ENCODE measurements at regions not wholly inside any gene's neighbourhood (a gene's known extent, or its start where the extent isn't known, plus 50 kb on each side); places are given as distances from the start of the nearest gene placed in this dataset.

GRCh38 chr15:37619358-37620042 is 314.9 kb upstream of the TMCO5A start:
- Mint-ChIP-seq H3K27me3 (ENCODE audit: low read depth) (peaks cover 3% of the 10 kb centered on the region), H3K36me3 (ENCODE audit: low read depth) (no peaks in the 10 kb centered on the region), H3K4me1 (no peaks in the 10 kb centered on the region), H3K4me3 (no peak overlapping the region), H3K27ac (no peak overlapping the region), H3K9me3 (peaks cover 10% of the 10 kb centered on the region)
- no peak for TF ChIP-seq CTCF (IDR thresholded peaks at IDR 0.05; ENCODE audit: unreplicated experiment in 3 of 3)

- no peaks in the 10 kb centered on the region for H3K4me1 Mint-ChIP-seq
- no peaks in the 10 kb centered on the region for H3K27me3 Mint-ChIP-seq (ENCODE audit: low read depth)
- peaks cover 2% of the 10 kb centered on the region for H3K9me3 Mint-ChIP-seq
- H3K36me3 Mint-ChIP-seq (ENCODE audit: low read depth) = no peaks in the 10 kb centered on the region
- TF ChIP-seq CTCF (IDR thresholded peaks at IDR 0.05; ENCODE audit: unreplicated experiment in 3 of 3) = no peak
- H3K27ac Mint-ChIP-seq = no peak overlapping the region
- no peak overlapping the region for H3K4me3 Mint-ChIP-seq
Measured at GRCh38 chr15:37625576-37625975, 308.9 kb upstream of the TMCO5A start.

GRCh38 chr15:37628507-37628906 is 305.9 kb upstream of the TMCO5A start:
- no peaks in the 10 kb centered on the region for H3K27me3 Mint-ChIP-seq (ENCODE audit: low read depth)
- no peaks in the 10 kb centered on the region for H3K9me3 Mint-ChIP-seq
- H3K4me3 Mint-ChIP-seq = no peak overlapping the region
- H3K36me3 Mint-ChIP-seq (ENCODE audit: low read depth) = no peaks in the 10 kb centered on the region
- no peak for TF ChIP-seq CTCF (IDR thresholded peaks at IDR 0.05; ENCODE audit: unreplicated experiment in 3 of 3)
- no peak overlapping the region for H3K27ac Mint-ChIP-seq
- no peaks in the 10 kb centered on the region for H3K4me1 Mint-ChIP-seq

GRCh38 chr15:37636736-37637135 is 297.7 kb upstream of the TMCO5A start:
- no peak for TF ChIP-seq CTCF (IDR thresholded peaks at IDR 0.05; ENCODE audit: unreplicated experiment in 3 of 3)
- Mint-ChIP-seq H3K27ac (no peak overlapping the region), H3K4me1 (no peaks in the 10 kb centered on the region), H3K4me3 (no peak overlapping the region), H3K27me3 (ENCODE audit: low read depth) (no peaks in the 10 kb centered on the region), H3K36me3 (ENCODE audit: low read depth) (no peaks in the 10 kb centered on the region), H3K9me3 (peaks cover 7% of the 10 kb centered on the region)

- Mint-ChIP-seq H3K4me3 (no peak overlapping the region), H3K27ac (no peak overlapping the region), H3K36me3 (ENCODE audit: low read depth) (no peaks in the 10 kb centered on the region), H3K27me3 (ENCODE audit: low read depth) (no peaks in the 10 kb centered on the region), H3K4me1 (no peaks in the 10 kb centered on the region), H3K9me3 (peaks cover 7% of the 10 kb centered on the region)
- TF ChIP-seq CTCF (IDR thresholded peaks at IDR 0.05; ENCODE audit: unreplicated experiment in 3 of 3) = no peak
Measured at GRCh38 chr15:37638116-37638515, 296.3 kb upstream of the TMCO5A start.

GRCh38 chr15:37638691-37639090 is 295.7 kb upstream of the TMCO5A start:
- Mint-ChIP-seq H3K4me3 (no peak overlapping the region), H3K4me1 (no peaks in the 10 kb centered on the region), H3K27me3 (ENCODE audit: low read depth) (no peaks in the 10 kb centered on the region), H3K27ac (no peak overlapping the region), H3K36me3 (ENCODE audit: low read depth) (no peaks in the 10 kb centered on the region), H3K9me3 (peaks cover 7% of the 10 kb centered on the region)
- no peak for TF ChIP-seq CTCF (IDR thresholded peaks at IDR 0.05; ENCODE audit: unreplicated experiment in 3 of 3)

Data from nephron (organoid).